ENCODE measurements at regions not wholly inside any gene's neighbourhood (a gene's known extent, or its start where the extent isn't known, plus 50 kb on each side); places are given as distances from the start of the nearest gene placed in this dataset.

GRCh38 chr11:103624708-103625623, 411.5 kb upstream of the DDI1 start:
- peak; percentile 69 for DNase-seq (ENCODE audit: low spot score)

DNA sequence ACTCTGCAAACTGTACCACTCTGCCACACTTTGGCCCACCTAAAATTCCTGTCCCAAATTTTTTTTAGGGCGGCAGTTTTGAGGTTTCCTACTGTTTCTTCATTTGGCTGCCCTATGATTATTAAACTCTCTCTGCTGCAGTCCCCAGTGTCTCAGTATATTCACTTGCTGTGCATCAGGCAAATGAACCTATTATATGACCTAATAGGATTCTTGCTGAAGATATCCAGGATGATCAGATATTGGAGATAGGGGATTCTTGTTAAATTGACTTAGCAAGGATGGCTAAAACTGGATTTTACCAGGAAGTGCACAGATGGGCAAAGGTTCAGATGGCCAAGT, 410.8 kb upstream of the DDI1 start:
- DNase-seq (ENCODE audit: low spot score): no peak

DNA sequence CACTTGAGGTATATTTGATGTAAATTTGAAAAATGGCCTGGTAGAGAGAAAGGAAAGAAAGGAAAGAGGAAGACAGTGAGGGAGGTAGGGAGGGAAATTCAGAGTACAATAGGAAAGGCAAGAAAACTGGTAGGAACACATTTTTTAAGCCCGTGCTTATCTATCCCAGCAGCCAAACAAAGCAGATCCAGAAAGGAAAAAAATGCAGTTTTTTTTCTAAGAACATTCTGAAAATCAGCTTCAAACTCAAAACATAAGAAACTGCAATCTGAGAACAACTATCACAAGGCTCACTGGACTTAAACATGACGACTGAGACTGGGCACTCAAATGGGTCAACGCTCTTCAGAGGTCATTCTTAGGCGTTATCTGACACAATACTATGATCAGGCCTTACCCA, 408.3 kb upstream of the DDI1 start:
- DNase-seq (ENCODE audit: low spot score): no peak

DNA sequence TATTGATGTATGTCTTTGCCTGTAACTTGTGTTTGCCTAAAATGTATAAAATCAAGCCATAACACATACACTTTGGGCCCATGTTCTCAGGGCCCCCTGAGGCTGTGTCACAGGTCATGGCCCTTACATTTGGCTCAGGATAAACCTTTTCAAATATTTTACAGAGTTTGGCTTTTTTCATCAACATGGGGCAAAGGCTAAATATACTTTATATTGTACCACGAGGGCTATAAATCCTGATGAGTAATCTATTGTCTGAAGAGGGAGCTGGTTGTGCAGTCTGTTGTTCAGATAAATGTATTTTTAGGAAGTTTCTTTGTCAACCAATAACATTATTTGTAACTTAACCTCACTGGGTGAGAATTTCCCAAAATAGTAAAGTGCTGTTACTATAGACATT, 404.6 kb upstream of the DDI1 start:
- peak; percentile 8 for DNase-seq (ENCODE audit: low spot score)

DNA sequence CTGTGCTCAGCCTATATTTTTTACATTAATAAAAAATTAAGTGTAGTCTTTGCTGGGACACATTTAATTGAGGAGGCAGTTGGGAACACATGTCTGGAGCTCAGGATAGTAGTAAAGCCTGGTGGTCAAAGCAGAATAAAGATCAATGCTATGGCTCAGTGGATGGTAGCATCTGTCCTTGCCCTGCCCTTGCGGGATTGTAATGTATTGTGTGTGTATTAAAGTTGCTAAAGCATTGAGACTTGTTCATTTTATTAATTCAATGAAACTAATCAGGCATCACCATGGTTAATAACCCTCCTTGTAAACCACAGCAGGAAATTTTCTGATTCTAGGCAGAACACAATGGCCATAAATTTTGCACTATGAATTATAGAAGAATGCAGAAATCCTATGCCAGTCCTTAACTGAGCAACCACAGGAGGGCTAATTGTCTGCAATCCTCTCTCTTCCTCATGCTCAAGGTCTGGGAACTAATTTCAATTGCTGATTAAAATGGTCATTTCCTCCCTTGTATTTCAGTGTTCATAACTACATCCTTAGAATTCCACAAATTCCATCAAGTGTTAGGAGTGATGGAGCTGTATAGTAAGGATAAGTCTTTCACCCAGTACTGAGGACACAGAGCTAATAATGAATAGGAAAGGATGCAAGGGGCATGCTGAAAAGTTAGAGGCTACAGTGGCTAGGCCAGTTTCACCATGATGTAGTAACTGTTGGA, 403.2 kb upstream of the DDI1 start:
- peak; percentile 79 for DNase-seq (ENCODE audit: low spot score)

DNA sequence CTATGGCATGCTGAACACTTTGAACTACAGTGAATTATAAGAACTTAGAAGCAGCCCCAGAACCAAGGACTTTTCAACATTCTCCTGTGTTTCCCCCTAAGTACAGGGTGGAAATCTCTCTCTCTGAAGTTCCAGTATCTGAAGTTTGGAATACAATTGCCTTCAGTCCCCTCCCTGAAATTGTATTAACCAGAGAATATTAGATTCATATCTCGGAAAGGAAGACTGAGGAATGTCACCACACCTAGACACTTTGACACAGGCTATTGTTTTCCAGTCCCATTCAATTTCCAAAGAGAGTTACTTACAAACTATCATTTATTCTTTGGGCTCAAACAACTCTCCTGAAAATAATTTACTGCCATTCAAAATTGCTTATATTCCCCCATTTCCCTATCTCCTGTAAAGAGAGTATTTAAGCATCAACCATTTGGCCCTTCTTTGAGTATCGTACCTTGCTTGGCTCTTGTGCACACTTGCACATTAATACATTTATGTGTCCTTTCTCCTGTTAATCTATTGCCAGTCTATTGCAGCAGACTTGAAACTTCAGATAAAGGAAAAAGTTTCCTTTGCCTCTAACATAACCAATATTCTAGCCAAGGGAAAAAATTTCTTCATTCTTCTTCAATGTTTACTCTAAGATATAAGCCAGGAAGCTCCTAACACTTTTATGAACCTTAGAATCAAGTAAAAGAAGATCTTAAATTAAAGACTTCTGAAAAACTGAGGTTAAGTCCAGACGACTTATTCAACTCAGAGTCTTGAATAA, 402.4 kb upstream of the DDI1 start:
- DNase-seq (ENCODE audit: low spot score): no peak

GRCh38 chr11:103636232-103636631, 400.2 kb upstream of the DDI1 start:
- DNase-seq (ENCODE audit: low spot score): no peak

- no peak for DNase-seq (ENCODE audit: low spot score)
Observed at GRCh38 chr11:103637295-103637694, 399.1 kb upstream of the DDI1 start.

GRCh38 chr11:103637831-103638230, 398.6 kb upstream of the DDI1 start:
- no peak for DNase-seq (ENCODE audit: low spot score)

DNA sequence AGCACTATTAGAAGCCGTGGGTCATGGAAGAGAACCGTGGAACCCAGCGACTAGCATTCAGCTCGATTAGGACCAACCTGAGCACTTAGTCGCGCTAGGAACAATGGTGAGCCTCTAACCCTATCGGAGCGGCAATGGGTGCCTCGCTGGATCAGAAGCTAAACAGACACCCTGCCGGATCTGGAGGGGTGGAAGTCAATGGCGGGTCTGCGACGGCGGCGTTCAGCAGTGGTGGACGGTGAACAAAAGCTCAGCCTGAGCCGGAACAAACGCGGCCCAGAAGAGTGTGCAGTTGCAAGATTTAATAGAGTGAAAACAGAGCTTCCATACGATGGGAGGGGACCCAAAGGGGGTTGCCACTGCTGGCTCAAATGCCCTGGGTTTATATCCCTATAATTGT, 391.8 kb upstream of the DDI1 start:
- DNase-seq (ENCODE audit: low spot score): no peak

DNA sequence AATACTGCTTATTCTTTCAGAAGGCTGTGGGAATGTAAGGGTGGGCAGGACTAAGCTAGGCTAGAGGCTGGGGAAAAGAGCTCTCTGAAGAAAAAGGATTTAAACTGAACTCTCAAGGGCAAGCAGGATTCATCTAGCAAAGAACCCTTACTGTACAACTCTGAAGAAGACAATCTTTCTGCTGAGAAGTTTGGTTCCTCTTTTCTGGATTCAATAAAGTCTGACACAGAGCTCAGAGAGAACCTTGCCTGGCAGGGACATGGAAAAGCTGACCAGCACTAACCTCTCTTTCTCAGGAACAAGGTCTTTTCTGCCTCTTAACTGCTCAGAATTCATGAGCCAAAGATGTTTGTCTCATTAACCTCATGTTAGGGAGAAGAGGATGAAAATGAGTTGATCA, 388.4 kb upstream of the DDI1 start:
- no peak for DNase-seq (ENCODE audit: low spot score)

DNA sequence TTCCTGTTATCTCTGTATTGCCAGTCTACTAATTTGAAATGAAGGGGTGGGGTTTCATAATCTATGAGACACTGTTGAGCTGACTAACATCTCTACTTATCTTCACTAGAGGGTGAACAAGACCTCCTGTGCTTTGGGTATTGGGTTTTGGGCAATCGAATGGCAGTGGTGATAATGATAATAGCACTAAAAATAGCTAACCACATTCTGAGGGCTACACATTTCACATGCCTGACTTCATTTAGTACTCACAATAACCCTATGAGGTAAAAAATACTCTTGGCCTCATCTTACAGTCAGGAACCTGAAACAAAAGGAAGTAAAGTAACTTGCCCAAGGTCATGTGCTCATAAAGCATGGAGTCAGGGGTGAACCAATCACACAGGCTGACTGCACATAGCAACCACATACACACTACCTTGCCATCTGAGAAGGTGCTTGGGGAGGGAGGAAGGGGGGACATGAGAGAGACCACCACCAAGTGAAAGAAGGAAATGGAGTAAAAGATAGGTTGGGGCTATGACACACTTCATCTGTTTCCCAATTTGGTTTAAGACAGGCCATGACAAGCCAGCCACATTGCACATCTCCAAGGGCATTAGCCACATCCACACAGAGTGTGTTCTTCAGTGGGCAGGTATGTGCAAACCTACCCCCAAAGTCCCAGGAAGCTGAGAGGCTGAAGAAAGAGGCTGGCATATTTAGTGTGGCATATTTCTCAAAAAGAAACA, 387.6 kb upstream of the DDI1 start:
- DNase-seq (ENCODE audit: low spot score): peak; percentile 22

GRCh38 chr11:103649401-103649895, 387.0 kb upstream of the DDI1 start:
- DNase-seq (ENCODE audit: low spot score): no peak

- DNase-seq (ENCODE audit: low spot score): no peak
Observed at GRCh38 chr11:103650330-103650729, 386.1 kb upstream of the DDI1 start.

- no peak for DNase-seq (ENCODE audit: low spot score)
Observed at GRCh38 chr11:103651341-103651998, 385.0 kb upstream of the DDI1 start.

DNA sequence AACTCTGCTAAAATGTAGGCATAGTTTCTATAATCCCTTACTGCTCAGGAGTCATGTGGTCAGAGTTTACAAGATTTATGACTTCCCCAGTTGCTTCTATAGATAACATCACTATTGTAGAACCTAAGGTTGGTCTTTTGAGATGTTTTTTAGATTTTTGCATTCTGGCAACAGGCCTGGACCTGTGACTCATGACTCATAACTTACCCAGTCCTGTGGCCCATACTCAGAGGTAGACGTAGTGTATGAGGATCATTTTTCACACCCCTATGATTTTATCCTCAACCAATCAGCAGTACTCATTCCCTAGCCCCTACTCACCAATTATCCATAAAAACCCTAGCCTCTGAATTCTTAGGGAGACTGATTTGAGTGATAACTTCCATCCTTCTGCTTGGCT, 384.4 kb upstream of the DDI1 start:
- no peak for DNase-seq (ENCODE audit: low spot score)

DNA sequence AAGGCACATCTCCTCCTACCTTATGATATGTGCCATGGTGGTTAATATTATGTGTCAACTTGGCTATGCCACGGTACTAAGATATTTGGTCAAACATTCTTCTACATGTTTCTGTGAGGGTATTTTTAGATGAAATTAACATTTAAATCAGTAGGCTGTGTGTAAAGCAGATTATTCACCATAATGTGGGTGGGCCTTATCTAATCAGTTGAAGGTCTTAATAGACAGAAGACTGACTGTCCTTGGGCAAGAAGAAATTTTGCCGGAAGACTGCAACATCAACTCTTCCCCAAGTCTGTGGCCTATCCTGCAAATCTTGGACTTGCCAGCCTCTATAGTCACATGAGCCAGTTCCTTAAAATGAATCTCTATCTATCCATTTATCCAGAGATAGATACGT, 380.1 kb upstream of the DDI1 start:
- no peak for DNase-seq (ENCODE audit: low spot score)

- DNase-seq (ENCODE audit: low spot score): no peak
Observed at GRCh38 chr11:103659206-103659618, 377.2 kb upstream of the DDI1 start.

DNA sequence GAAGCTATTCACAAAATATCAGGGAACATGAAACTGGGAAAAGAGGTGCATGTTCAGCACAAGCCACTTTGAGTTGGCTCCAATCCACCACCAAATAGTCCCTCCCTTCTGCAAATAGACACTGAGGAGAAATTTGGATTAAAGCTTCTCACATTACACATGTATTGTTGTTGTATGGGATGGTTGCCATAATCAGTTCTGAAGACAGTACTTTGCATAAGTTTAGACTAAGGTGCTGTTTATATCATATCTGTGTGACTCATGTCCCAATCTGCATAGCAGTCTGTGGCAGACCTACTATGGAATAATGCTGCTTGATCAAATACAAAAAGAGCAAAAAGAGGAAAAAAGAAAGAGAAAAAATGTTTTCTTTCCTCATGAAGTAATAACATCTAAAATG, 376.7 kb upstream of the DDI1 start:
- no peak for DNase-seq (ENCODE audit: low spot score)

- DNase-seq (ENCODE audit: low spot score): no peak
Observed at GRCh38 chr11:103661185-103661584, 375.3 kb upstream of the DDI1 start.

DNA sequence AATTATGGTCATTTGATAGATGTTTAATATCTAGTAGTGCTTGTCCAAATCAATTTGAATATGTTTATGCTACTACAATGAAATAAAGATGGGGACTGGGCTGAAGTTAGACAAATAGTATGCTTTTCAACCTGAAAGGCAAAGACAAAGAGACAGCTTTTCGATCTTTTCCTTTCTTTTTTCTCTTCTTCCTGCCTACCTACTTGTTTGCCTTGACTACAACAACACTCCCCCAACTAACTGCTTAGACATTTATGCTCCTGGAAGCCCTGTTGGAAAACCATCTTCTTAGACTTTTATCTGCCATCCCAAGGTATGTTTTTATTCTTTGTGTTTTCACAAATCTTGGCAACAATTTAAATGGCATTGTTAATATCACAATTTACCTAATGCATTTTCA, 374.4 kb upstream of the DDI1 start:
- DNase-seq (ENCODE audit: low spot score): no peak
